ENCODE measurements at regions not wholly inside any gene's neighbourhood (a gene's known extent, or its start where the extent isn't known, plus 50 kb on each side); places are given as distances from the start of the nearest gene placed in this dataset.
A peak's percentile ranks its signal among the peaks of the same experiment; 100 is the strongest.

DNA sequence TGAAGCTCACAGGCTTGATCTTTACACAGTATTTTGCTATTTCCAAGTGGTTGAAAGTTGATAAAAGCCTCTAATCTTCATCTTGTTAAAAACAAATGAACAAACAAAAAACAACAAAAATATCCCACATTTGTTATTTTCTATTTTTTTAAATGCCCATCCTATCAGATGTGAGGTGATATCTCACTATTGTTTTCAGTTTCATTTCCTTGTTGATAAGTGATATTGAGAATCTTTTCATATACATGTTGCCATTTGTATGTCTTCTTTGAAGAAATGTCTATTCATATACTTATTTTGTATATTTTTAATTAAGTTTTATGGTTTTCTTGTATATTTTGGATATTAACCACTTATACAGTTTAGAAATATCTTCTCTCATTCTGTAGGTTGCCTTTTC, 175.8 kb downstream of the CALCRL start (continued):
- TF ChIP-seq, protein P1, sequence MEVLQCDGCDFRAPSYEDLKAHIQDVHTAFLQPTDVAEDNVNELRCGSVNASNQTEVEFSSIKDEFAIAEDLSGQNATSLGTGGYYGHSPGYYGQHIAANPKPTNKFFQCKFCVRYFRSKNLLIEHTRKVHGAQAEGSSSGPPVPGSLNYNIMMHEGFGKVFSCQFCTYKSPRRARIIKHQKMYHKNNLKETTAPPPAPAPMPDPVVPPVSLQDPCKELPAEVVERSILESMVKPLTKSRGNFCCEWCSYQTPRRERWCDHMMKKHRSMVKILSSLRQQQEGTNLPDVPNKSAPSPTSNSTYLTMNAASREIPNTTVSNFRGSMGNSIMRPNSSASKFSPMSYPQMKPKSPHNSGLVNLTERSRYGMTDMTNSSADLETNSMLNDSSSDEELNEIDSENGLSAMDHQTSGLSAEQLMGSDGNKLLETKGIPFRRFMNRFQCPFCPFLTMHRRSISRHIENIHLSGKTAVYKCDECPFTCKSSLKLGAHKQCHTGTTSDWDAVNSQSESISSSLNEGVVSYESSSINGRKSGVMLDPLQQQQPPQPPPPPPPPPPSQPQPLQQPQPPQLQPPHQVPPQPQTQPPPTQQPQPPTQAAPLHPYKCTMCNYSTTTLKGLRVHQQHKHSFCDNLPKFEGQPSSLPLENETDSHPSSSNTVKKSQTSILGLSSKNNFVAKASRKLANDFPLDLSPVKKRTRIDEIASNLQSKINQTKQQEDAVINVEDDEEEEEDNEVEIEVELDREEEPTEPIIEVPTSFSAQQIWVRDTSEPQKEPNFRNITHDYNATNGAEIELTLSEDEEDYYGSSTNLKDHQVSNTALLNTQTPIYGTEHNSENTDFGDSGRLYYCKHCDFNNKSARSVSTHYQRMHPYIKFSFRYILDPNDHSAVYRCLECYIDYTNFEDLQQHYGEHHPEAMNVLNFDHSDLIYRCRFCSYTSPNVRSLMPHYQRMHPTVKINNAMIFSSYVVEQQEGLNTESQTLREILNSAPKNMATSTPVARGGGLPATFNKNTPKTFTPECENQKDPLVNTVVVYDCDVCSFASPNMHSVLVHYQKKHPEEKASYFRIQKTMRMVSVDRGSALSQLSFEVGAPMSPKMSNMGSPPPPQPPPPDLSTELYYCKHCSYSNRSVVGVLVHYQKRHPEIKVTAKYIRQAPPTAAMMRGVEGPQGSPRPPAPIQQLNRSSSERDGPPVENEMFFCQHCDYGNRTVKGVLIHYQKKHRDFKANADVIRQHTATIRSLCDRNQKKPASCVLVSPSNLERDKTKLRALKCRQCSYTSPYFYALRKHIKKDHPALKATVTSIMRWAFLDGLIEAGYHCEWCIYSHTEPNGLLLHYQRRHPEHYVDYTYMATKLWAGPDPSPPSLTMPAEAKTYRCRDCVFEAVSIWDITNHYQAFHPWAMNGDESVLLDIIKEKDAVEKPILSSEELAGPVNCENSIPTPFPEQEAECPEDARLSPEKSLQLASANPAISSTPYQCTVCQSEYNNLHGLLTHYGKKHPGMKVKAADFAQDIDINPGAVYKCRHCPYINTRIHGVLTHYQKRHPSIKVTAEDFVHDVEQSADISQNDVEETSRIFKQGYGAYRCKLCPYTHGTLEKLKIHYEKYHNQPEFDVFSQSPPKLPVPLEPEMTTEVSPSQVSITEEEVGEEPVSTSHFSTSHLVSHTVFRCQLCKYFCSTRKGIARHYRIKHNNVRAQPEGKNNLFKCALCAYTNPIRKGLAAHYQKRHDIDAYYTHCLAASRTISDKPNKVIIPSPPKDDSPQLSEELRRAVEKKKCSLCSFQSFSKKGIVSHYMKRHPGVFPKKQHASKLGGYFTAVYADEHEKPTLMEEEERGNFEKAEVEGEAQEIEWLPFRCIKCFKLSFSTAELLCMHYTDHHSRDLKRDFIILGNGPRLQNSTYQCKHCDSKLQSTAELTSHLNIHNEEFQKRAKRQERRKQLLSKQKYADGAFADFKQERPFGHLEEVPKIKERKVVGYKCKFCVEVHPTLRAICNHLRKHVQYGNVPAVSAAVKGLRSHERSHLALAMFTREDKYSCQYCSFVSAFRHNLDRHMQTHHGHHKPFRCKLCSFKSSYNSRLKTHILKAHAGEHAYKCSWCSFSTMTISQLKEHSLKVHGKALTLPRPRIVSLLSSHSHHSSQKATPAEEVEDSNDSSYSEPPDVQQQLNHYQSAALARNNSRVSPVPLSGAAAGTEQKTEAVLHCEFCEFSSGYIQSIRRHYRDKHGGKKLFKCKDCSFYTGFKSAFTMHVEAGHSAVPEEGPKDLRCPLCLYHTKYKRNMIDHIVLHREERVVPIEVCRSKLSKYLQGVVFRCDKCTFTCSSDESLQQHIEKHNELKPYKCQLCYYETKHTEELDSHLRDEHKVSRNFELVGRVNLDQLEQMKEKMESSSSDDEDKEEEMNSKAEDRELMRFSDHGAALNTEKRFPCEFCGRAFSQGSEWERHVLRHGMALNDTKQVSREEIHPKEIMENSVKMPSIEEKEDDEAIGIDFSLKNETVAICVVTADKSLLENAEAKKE (CRISPR knock-in tag; IDR thresholded peaks at IDR 0.05) = no peak
- TF ChIP-seq, protein P2, sequence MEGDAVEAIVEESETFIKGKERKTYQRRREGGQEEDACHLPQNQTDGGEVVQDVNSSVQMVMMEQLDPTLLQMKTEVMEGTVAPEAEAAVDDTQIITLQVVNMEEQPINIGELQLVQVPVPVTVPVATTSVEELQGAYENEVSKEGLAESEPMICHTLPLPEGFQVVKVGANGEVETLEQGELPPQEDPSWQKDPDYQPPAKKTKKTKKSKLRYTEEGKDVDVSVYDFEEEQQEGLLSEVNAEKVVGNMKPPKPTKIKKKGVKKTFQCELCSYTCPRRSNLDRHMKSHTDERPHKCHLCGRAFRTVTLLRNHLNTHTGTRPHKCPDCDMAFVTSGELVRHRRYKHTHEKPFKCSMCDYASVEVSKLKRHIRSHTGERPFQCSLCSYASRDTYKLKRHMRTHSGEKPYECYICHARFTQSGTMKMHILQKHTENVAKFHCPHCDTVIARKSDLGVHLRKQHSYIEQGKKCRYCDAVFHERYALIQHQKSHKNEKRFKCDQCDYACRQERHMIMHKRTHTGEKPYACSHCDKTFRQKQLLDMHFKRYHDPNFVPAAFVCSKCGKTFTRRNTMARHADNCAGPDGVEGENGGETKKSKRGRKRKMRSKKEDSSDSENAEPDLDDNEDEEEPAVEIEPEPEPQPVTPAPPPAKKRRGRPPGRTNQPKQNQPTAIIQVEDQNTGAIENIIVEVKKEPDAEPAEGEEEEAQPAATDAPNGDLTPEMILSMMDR (conservative IDR thresholded peaks at IDR 0.05; ENCODE audit: low read depth in 2 of 2) = no peak
- TF ChIP-seq ZNF114 (CRISPR knock-in tag; IDR thresholded peaks at IDR 0.05) (no peak), CREB1 (CRISPR knock-in tag; IDR thresholded peaks at IDR 0.05; ENCODE audit: low read depth) (no peak), POLR2AphosphoS5 (IDR thresholded peaks at IDR 0.05; ENCODE audit: low read depth) (no peak)

DNA sequence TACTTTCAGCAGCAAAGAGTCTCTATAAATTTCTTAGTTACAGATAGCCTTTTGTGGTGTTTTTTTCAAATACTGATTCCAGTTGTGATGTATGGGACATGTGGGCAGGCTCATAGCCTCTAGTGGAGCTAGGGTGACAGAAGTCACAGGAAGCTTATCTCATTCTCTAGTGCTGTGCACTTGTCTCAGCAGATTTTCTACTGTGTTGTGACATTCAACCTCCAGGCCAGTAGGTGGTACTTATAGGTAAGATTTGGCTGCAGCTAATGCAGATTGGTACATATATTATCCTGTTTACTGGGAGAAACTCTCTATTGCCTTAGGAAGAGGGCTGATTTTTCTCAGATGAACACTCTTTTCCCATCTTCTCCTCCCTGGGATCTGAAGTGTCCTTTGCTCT, 176.2 kb downstream of the CALCRL start:
- H3K4me2 ChIP-seq = no peak overlapping the region
- H3K4me3 ChIP-seq = no peak overlapping the region
- peak; percentile 11 for DNase-seq (ENCODE audit: low spot score)
- no peak for ATAC-seq
- no peaks in the 10 kb centered on the region for H4K20me1 ChIP-seq (replicated peaks; ENCODE audit: insufficient read depth)
- Mint-ChIP-seq H3K27me3 (ENCODE audit: insufficient read depth, low read depth, poor library complexity) (no peaks in the 10 kb centered on the region), H3K9me3 (no peaks in the 10 kb centered on the region), H3K36me3 (ENCODE audit: low read depth) (peaks cover 2% of the 10 kb centered on the region; the same call in 1 of the 3 replicates), H3K4me3 (no peak overlapping the region), H3K27ac (no peak overlapping the region), H3K4me1 (peaks cover 9% of the 10 kb centered on the region; the same call in 1 of the 3 replicates)
- no peaks in the 10 kb centered on the region for H3F3A ChIP-seq (replicated peaks; ENCODE audit: low read depth)
- no peaks in the 10 kb centered on the region for H3K27me3 ChIP-seq (ENCODE audit: insufficient read depth)
- TF ChIP-seq EZH2phosphoT487 (IDR thresholded peaks at IDR 0.05; ENCODE audit: unreplicated experiment) (no peak), ZNF331 (CRISPR knock-in tag; IDR thresholded peaks at IDR 0.05; ENCODE audit: low read depth) (no peak)
- TF ChIP-seq, protein P2 (conservative IDR thresholded peaks at IDR 0.05; ENCODE audit: low read depth in 2 of 2) = peak in 1 of 2 experiments; percentile 40; a peak in 2 of 4 replicates
- no peaks in the 10 kb centered on the region for H3K36me3 ChIP-seq (ENCODE audit: insufficient read depth)
- 0 out of 2 replicates have a peak overlapping the region, but pooled peaks have one; percentile 14 for H2AFZ ChIP-seq
- H3K4me1 ChIP-seq (ENCODE audit: insufficient read depth) = no peaks in the 10 kb centered on the region
- no peaks in the 10 kb centered on the region for H3K79me2 ChIP-seq (replicated peaks; ENCODE audit: insufficient read depth)
- H3K27ac ChIP-seq (ENCODE audit: low read depth) = no peak overlapping the region
- H3K9me2 ChIP-seq (ENCODE audit: insufficient read depth) = no peaks in the 10 kb centered on the region

Measured in GM23338 (cell line).